DND-41 (cell line): ENCODE measurements at regions not wholly inside any gene's neighbourhood (a gene's known extent, or its start where the extent isn't known, plus 50 kb on each side); places are given as distances from the start of the nearest gene placed in this dataset.

Source experiments
- CTCF ChIP-seq: IDR thresholded peaks from 2 replicates; pipeline ENCODE4 v1.5.1; 2012; ENCODE audit warnings: borderline replicate concordance, low read length, moderate library complexity, mild to moderate bottlenecking; ENCODE audit not compliant: poor library complexity, severe bottlenecking; ENCODE audit errors: extremely low read depth
- EZH2 ChIP-seq: IDR thresholded peaks from 3 replicates; pipeline ENCODE4 v1.6.1; 2012; ENCODE audit warnings: borderline replicate concordance, low read depth, mild to moderate bottlenecking, moderate library complexity, low read length, inconsistent platforms; ENCODE audit not compliant: severe bottlenecking

- TF ChIP-seq CTCF (no peak), EZH2 (no peak)
Observed at GRCh38 chr12:115456946-115457689, 773.1 kb upstream of the TBX3 start.
